Inflammatory macrophage treated with lipopolysaccharide for 4 hours (primary cell): ENCODE measurements at regions not wholly inside any gene's neighbourhood (a gene's known extent, or its start where the extent isn't known, plus 50 kb on each side); places are given as distances from the start of the nearest gene placed in this dataset.

ENCODE experiments used
- DNase-seq: peaks from one replicate; pipeline ENCODE4 v3.0.0-alpha.2; 2020

GRCh38 chr7:17183630-17184328 is 114.7 kb upstream of the AHR start:
- DNase-seq = no peak

GRCh38 chr7:17184805-17185689 is 113.4 kb upstream of the AHR start:
- peak; percentile 19 for DNase-seq

GRCh38 chr7:17185690-17186070 is 112.8 kb upstream of the AHR start:
- DNase-seq = peak; percentile 90

GRCh38 chr7:17186745-17187530 is 111.5 kb upstream of the AHR start:
- peak; percentile 58 for DNase-seq

GRCh38 chr7:17194656-17195055 is 103.8 kb upstream of the AHR start:
- DNase-seq = peak; percentile 25

DNA sequence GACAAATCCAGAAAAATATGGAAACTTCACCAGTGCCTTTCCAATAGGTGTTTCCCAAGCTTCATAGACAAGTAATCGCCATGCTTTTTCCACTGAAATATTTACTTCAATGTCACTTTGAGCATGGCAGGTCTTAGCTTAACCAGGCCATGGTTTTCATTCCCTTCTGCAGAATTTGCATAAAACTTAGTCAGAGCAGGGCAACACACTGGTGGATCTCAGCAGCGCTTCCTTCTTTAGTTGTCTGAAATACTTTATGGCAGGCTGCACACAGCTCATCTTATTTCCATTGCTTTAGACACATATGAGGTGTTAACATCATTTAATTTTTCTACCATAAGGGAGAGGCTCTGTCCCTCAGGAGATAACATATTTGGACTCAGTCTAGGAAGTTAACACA is 102.9 kb upstream of the AHR start:
- peak; percentile 40 for DNase-seq

- DNase-seq = no peak
Measured at GRCh38 chr7:17205910-17206309, 92.5 kb upstream of the AHR start.

GRCh38 chr7:17206349-17206905 is 92.0 kb upstream of the AHR start:
- DNase-seq = no peak

DNA sequence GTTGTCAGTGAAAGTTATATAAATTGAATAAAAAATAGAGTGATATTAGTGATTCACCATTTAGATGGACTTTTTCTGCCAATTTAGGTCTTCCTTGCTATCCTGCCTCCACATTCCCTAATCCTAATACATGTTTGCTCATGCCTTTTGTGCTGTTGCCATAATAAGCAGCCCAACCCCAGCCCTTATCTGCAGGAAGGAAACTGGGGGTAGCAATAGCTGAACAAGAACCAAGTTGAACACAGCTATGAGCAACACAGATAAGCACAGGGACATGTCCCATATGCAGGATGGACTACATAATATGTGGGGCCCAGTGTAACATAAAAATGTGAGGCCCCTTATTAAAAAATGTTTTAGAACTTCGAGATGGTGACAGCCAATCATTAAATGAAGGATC is 91.2 kb upstream of the AHR start:
- DNase-seq = no peak

DNA sequence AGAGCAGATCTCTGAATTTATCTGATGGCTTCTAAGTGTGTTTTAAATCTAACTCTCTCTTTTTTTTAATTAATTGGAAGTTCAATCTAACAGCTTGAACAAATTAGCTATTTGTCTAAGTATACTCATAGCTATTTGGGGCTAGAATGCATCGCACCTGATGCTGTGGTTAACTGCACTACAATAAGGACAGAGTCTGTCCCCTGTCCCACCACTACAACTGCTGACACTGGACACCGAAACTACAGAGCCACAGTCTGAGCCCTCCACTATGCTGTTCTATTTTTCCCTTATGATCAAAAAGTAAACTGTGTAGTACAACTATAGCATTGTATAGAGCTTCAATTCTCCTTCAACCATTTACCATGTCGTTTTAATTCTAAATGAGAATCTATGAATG is 89.4 kb upstream of the AHR start:
- no peak for DNase-seq

GRCh38 chr7:17211307-17211836 is 87.1 kb upstream of the AHR start:
- no peak for DNase-seq

- no peak for DNase-seq
Measured at GRCh38 chr7:17212188-17212587, 86.3 kb upstream of the AHR start.

DNA sequence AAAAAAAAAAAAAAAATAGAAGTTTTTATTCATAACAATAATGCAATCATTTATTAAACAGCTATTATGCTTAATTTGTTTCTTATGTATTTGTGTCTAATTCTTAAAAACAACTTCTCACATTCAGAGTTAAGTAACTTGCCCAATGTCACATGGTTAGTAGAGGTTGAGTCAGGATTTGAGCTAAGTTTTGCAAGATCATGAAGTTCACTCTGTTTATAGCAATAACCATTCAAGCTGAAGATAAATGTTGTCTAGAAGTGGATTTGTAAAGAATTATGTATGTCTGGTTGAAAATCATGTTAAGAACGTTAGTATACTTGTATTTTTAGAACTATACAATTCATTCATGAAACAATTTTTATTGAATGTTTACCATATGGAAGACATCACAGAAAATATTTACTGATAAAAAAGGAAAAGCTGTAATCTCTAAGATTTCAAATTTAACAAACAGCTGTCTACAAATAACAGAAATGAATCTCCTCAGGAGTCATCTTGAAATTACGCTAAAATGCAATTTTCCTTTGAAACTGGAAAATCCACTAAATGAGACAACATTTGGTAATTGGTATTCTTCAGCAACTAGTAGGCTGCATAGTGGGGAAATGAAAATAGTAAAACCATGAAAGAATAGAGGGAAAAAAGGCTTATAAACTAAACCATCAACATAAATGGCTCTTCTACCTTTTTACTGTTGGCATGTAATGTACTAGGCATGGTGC is 70.5 kb upstream of the AHR start:
- DNase-seq = peak; percentile 83

DNA sequence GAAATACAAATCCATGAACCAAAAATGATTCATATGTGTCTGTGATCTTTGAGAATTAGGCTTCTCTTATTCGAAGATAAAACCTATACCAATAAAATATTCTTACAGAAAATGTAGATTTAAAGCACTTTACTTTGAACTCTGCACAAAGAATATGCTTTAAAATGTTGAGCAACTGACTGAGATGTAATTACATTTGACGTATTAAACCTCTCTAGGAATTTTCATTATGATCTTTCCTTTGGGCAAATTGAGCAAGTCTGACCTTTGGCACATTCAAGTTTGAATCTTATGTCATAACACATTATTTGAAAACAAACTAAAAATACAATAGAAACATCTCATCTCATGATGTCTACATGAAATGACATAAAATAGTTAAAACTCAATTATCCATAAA is 69.2 kb upstream of the AHR start:
- DNase-seq = no peak

GRCh38 chr7:17230099-17230807 is 68.2 kb upstream of the AHR start:
- DNase-seq = no peak

- DNase-seq = no peak
Measured at GRCh38 chr7:17233603-17234002, 64.8 kb upstream of the AHR start.

DNA sequence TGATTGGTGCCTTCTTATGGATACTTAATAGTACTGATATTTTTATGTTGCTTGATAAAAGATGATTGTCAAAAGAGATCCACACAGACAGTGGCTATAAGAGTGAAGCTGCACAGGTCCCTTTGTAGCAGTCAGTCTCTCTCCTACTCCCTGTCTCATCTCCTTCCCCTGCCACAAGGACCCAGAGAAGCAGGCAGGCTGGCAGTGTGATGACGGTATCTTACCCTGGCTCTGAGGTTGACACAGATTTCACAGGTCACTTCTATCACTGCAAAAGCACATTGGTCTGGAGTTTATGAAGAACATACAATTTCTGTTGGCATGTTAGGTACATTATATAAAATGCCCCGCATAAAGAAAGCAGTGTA is 64.4 kb upstream of the AHR start:
- DNase-seq = peak; percentile 32

DNA sequence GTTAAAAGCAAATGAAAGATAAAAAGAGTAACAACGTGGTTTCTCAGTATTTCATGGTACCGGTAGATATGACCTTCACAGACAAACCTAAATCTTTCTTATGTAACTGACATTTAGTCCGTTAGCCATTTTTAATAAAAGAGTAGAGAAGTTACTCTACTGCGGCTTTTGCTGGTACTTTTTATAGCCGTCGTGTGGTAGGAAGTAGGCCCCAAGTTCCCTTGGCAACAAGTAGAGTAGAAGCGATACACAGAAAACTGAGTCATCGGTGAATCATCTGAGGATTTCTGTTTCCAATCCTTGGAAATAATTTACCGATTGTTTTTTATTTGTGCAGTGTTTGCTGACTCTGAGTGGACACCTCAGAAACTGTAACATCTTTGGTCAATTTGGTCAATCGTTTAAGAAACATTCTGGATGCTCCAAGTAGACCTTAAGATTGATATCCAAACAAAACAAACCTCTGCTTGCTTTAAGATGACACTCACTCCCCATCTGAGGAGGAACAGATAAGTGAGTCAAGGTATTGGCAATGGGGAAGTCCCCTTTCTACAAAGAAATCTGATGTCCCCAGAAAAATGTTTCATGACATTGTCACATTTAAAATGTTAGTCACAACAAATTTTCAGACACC is 63.9 kb upstream of the AHR start:
- DNase-seq = peak; percentile 97

DNA sequence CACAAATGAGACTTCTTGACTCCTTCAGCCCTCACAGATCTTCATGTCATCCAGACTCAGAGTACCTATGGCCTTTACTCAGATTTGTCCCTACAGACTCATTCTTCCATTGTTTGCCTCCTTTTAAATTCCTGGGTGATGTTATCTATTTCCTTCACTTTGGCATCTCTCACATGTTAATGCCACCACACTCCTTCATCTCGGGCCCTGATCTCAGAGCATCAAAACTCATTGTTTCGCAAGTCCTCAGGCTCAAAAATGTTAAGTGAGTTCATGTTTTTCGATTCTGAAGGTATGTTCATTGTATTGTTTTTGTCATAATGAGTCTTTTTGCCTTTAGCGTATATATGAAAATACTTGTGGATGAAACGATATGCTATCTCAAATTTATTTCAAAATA is 62.3 kb upstream of the AHR start:
- no peak for DNase-seq

GRCh38 chr7:17236603-17237002 is 61.8 kb upstream of the AHR start:
- DNase-seq = peak; percentile 41

DNA sequence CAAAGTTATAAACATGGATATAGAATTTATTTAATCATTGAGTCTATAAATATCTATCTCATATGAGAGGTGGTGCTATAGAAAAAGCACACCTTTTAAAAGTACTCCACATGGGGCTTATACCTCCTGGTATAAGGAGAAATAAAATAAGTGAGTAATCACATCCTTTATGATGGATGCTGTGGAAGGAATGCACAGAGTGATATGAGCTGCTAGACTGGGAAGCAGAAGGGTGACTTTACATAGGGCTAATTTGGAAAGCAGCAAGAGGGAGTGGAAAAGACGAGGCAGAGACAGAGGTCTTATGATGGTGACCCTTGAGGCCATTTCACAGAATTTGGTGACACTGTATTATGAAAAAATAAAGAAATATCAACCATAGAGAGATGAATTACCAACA is 59.4 kb upstream of the AHR start:
- DNase-seq = no peak
